Stimulated activated CD4-positive, alpha-beta T cell treated with anti-CD3 and anti-CD28 coated beads, Interleukin-15, amount 100 ng/mL, for 24 hours (primary cell): ENCODE measurements at regions not wholly inside any gene's neighbourhood (a gene's known extent, or its start where the extent isn't known, plus 50 kb on each side); places are given as distances from the start of the nearest gene placed in this dataset.
A peak's percentile ranks its signal among the peaks of the same experiment; 100 is the strongest.
"Not testable (repeated sequence)": the region's sequence is repeated elsewhere in the genome, so short reads cannot be mapped to it uniquely, and the experiment has no call there.

Experiments used
- DNase-seq: peaks from one replicate; pipeline ENCODE4 v3.0.0-alpha.2; 2020

- DNase-seq, result peak; percentile 34
Observed at GRCh38 chr2:111320965-111321364, 200.3 kb downstream of the BCL2L11 start.

GRCh38 chr2:111323384-111323783 is 202.7 kb downstream of the BCL2L11 start:
- DNase-seq, result not testable (repeated sequence)

GRCh38 chr2:111327726-111328125 is 207.0 kb downstream of the BCL2L11 start:
- DNase-seq, result not testable (repeated sequence)

- DNase-seq, result not testable (repeated sequence)
Observed at GRCh38 chr2:111329309-111329708, 208.6 kb downstream of the BCL2L11 start.

GRCh38 chr2:111331099-111331724 is 210.5 kb downstream of the BCL2L11 start:
- DNase-seq, result not testable (repeated sequence)

GRCh38 chr2:111335220-111335907 is 214.7 kb downstream of the BCL2L11 start:
- not testable (repeated sequence) for DNase-seq

GRCh38 chr2:111338474-111338873 is 217.8 kb downstream of the BCL2L11 start:
- DNase-seq, result not testable (repeated sequence)

- not testable (repeated sequence) for DNase-seq
Observed at GRCh38 chr2:111339476-111339875, 218.8 kb downstream of the BCL2L11 start.

- not testable (repeated sequence) for DNase-seq
Observed at GRCh38 chr2:111344590-111344989, 223.9 kb downstream of the BCL2L11 start.

GRCh38 chr2:111345439-111345838 is 224.7 kb downstream of the BCL2L11 start:
- DNase-seq, result not testable (repeated sequence)

GRCh38 chr2:111346018-111346930 is 225.6 kb downstream of the BCL2L11 start:
- DNase-seq, result not testable (repeated sequence)

- not testable (repeated sequence) for DNase-seq
Observed at GRCh38 chr2:111347695-111348094, 227.0 kb downstream of the BCL2L11 start.

- not testable (repeated sequence) for DNase-seq
Observed at GRCh38 chr2:111348316-111348715, 227.6 kb downstream of the BCL2L11 start.

- DNase-seq, result not testable (repeated sequence)
Observed at GRCh38 chr2:111355022-111355817, 234.5 kb downstream of the BCL2L11 start.

GRCh38 chr2:111355823-111356511 is 235.3 kb downstream of the BCL2L11 start:
- DNase-seq, result not testable (repeated sequence)

- not testable (repeated sequence) for DNase-seq
Observed at GRCh38 chr2:111356512-111357031, 235.9 kb downstream of the BCL2L11 start.

- DNase-seq, result not testable (repeated sequence)
Observed at GRCh38 chr2:111365986-111366640, 245.4 kb downstream of the BCL2L11 start.

- DNase-seq, result not testable (repeated sequence)
Observed at GRCh38 chr2:111366641-111367029, 245.9 kb downstream of the BCL2L11 start.

GRCh38 chr2:111367080-111367479 is 246.4 kb downstream of the BCL2L11 start:
- DNase-seq, result not testable (repeated sequence)

GRCh38 chr2:111367871-111368270 is 247.2 kb downstream of the BCL2L11 start:
- not testable (repeated sequence) for DNase-seq

- DNase-seq, result not testable (repeated sequence)
Observed at GRCh38 chr2:111368288-111368687, 247.6 kb downstream of the BCL2L11 start.
